Endothelial cell of umbilical vein (primary cell): ENCODE measurements at regions not wholly inside any gene's neighbourhood (a gene's known extent, or its start where the extent isn't known, plus 50 kb on each side); places are given as distances from the start of the nearest gene placed in this dataset.

Source experiments
- BruUV-seq: library from RNA; stranded (reverse); fragments of 400-500 nt; replicated peaks from 2 replicates; lab custom pipeline; 2021; lab: Mats Ljungman, UMichigan
- CTCF ChIA-PET: fragments of 300-600, 350-600 bp; sonication (Branson Sonifier 250); formaldehyde crosslinking; loops from one replicate; lab custom pipeline; 2021; ENCODE audit warnings: antibody characterized with exemption, inconsistent platforms; lab: Charles Lee
- POLR2A ChIA-PET: fragments of 300-600, 350-600 bp; sonication (Branson Sonifier 250); formaldehyde crosslinking; loops from one replicate; lab custom pipeline; 2021; ENCODE audit warnings: antibody characterized with exemption, inconsistent platforms; lab: Charles Lee
- DNase-seq: peaks from one replicate; pipeline ENCODE4 v3.0.0-alpha.2; 2011; ENCODE audit warnings: low read depth, low spot score
- FAIRE-seq: peaks from 2 replicates; lab custom pipeline; 2011; peaks lifted over from hg19 to GRCh38; lab: Jason Lieb, UNC
- H2AFZ ChIP-seq: 2 replicates; pipeline ENCODE4 v1.6.0; 2012; ENCODE audit warnings: low read depth, low read length, control low read depth, inconsistent platforms
- H3K27ac ChIP-seq: 2 replicates; pipeline ENCODE4 v1.5.1; 2011; ENCODE audit warnings: low read depth, mild to moderate bottlenecking, control low read depth, low read length, moderate library complexity; ENCODE audit not compliant: insufficient read depth
- H3K27me3 ChIP-seq, 2 experiments: 2 replicates each; pipeline versions ENCODE4 v1.6.0 to v1.6.1; 2011; ENCODE audit warnings: low read length in 2 of 2, mixed read lengths in 1 of 2; ENCODE audit not compliant: control insufficient read depth in 2 of 2, insufficient read depth in 2 of 2
- H3K36me3 ChIP-seq, 2 experiments: 2 replicates in 1 of 2; 3 replicates in 1 of 2; pipeline ENCODE4 v1.5.1; 2011; ENCODE audit warnings: low read length in 2 of 2, mild to moderate bottlenecking in 1 of 2, moderate library complexity in 1 of 2; ENCODE audit not compliant: control insufficient read depth in 2 of 2, insufficient read depth in 2 of 2; ENCODE audit errors: extremely low read depth in 1 of 2
- H3K4me1 ChIP-seq: 3 replicates; pipeline ENCODE4 v1.5.1; 2011; ENCODE audit warnings: mild to moderate bottlenecking, low read length; ENCODE audit not compliant: control insufficient read depth, insufficient read depth; ENCODE audit errors: extremely low read depth
- H3K4me2 ChIP-seq: 2 replicates; pipeline ENCODE4 v1.6.1; 2011; ENCODE audit warnings: low read length, control low read depth, mixed read lengths; ENCODE audit not compliant: insufficient read depth
- H3K4me3 ChIP-seq, 3 experiments: fragments of 200-600 bp in 1 of 3; sonication (generic), shearing (Covaris generic) in 1 of 3; replicated peaks in 1 of 3; 2 replicates each; pipeline ENCODE4 v1.5.1; 2011 to 2016; ENCODE audit warnings: control low read depth in 3 of 3, low read length in 3 of 3, mild to moderate bottlenecking in 2 of 3, inconsistent platforms in 1 of 3, low read depth in 1 of 3, moderate library complexity in 1 of 3; ENCODE audit not compliant: insufficient read depth in 1 of 3
- H3K79me2 ChIP-seq: 2 replicates; pipeline ENCODE4 v1.6.0; 2012; ENCODE audit warnings: low read length, inconsistent platforms; ENCODE audit not compliant: control insufficient read depth, insufficient read depth
- H3K9ac ChIP-seq: replicated peaks from 2 replicates; pipeline ENCODE3; 2011; ENCODE audit warnings: low read length, control low read depth; ENCODE audit not compliant: insufficient read depth; ENCODE audit errors: extremely low read depth
- H3K9me1 ChIP-seq: replicated peaks from 3 replicates; pipeline ENCODE4 v1.6.0; 2011; ENCODE audit warnings: mild to moderate bottlenecking, low read length; ENCODE audit not compliant: control insufficient read depth, insufficient read depth; ENCODE audit errors: extremely low read depth
- H3K9me3 ChIP-seq: replicated peaks from 2 replicates; pipeline ENCODE4 v1.5.1; 2012; ENCODE audit warnings: low read length, inconsistent platforms; ENCODE audit not compliant: control insufficient read depth, insufficient read depth
- H4K20me1 ChIP-seq: replicated peaks from 2 replicates; pipeline ENCODE3; 2011; ENCODE audit warnings: mild to moderate bottlenecking, low read length; ENCODE audit not compliant: control insufficient read depth, insufficient read depth; ENCODE audit errors: extremely low read depth
- EZH2 ChIP-seq: IDR thresholded peaks from 2 replicates; pipeline ENCODE4 v1.6.1; 2012; ENCODE audit warnings: borderline replicate concordance, low read depth, mild to moderate bottlenecking, moderate library complexity, low read length, inconsistent platforms; ENCODE audit not compliant: severe bottlenecking
- FOS ChIP-seq: IDR thresholded peaks from 2 replicates; pipeline ENCODE4 v1.6.1; 2011; ENCODE audit warnings: mild to moderate bottlenecking, low read length, moderate library complexity, borderline replicate concordance; ENCODE audit not compliant: insufficient read depth
- GATA2 ChIP-seq: IDR thresholded peaks from 2 replicates; pipeline ENCODE4 v1.7.0; 2011; ENCODE audit warnings: low read depth, mild to moderate bottlenecking, moderate library complexity, mixed read lengths, low read length; ENCODE audit not compliant: insufficient read length, insufficient read depth
- JUN ChIP-seq: IDR thresholded peaks from 2 replicates; pipeline ENCODE4 v1.6.1; 2011; ENCODE audit warnings: borderline replicate concordance, low read depth; ENCODE audit not compliant: insufficient read length, insufficient read depth
- MAX ChIP-seq: IDR thresholded peaks from 2 replicates; pipeline ENCODE4 v1.6.1; 2011; ENCODE audit not compliant: insufficient read depth, insufficient read length
- MYC ChIP-seq: IDR thresholded peaks from one replicate; pipeline ENCODE4 v1.6.1; 2011; ENCODE audit warnings: mild to moderate bottlenecking, low read depth, low read length
- POLR2A ChIP-seq: IDR thresholded peaks from 2 replicates; pipeline ENCODE4 v1.6.1; 2012; ENCODE audit warnings: low read depth, mild to moderate bottlenecking, control low read depth, low read length
- POLR2AphosphoS5 ChIP-seq: IDR thresholded peaks from 2 replicates; pipeline ENCODE4 v1.6.1; 2012; ENCODE audit warnings: low read depth, mild to moderate bottlenecking, control low read depth, low read length, moderate library complexity; ENCODE audit not compliant: insufficient read depth
- dilution Hi-C: fragments of 300-500 bp; cut with MboI; formaldehyde crosslinking; loops from one replicate; pipeline ENCODE4 v1.15.0; 2019; ENCODE audit warnings: low sequenced_read_pairs; ENCODE audit not compliant: extremely low pct_ligation_motif_present
- intact Hi-C: fragments of 100-400 bp; cut with micrococcal nuclease; formaldehyde crosslinking; loops from one replicate; pipeline ENCODE4 v1.10.0; 2022
- TF ChIP-seq, protein P1 (sequence below), 2 donors: IDR thresholded peaks; 1 replicate in 1 of 2; 2 replicates in 1 of 2; pipeline ENCODE4 v1.5.1; 2011; ENCODE audit warnings: low read length in 2 of 2, mild to moderate bottlenecking in 2 of 2, moderate library complexity in 2 of 2, control low read depth in 1 of 2, inconsistent platforms in 1 of 2, low read depth in 1 of 2; ENCODE audit not compliant: insufficient read depth in 1 of 2; ENCODE audit errors: extremely low read depth in 1 of 2

- H2AFZ ChIP-seq, result no peak overlapping the region
Measured at GRCh38 chr12:59432057-59432456, 163.8 kb upstream of the SLC16A7 start.

More at GRCh38 chr12:59432057-59432456, 163.8 kb upstream of the SLC16A7 start:
- no peak overlapping the region for H3K4me3 ChIP-seq
- H3K9ac ChIP-seq, result no peak overlapping the region
- no peaks in the 10 kb centered on the region for H3K79me2 ChIP-seq
- ChIA-PET CTCF (no interaction called here), POLR2A (no interaction called here)
- DNase-seq (no peak), FAIRE-seq (no peak)
- intact Hi-C loops (no loop called here), dilution Hi-C loops (no loop called here)
- H3K36me3 ChIP-seq, result no peaks in the 10 kb centered on the region
- H3K4me1 ChIP-seq, result no peaks in the 10 kb centered on the region
- H3K27me3 ChIP-seq, result no peaks in the 10 kb centered on the region
- H3K9me3 ChIP-seq, result no peaks in the 10 kb centered on the region
- no peaks in the 10 kb centered on the region for H4K20me1 ChIP-seq
- no peak overlapping the region for H3K27ac ChIP-seq
- no peak overlapping the region for H3K4me2 ChIP-seq
- BruUV-seq, result no TSS peak
- H3K9me1 ChIP-seq, result no peaks in the 10 kb centered on the region
- TF ChIP-seq JUN (no peak), EZH2 (no peak), MYC (no peak), FOS (no peak), MAX (no peak), GATA2 (no peak), POLR2AphosphoS5 (no peak), POLR2A (no peak)
- TF ChIP-seq, protein P1, sequence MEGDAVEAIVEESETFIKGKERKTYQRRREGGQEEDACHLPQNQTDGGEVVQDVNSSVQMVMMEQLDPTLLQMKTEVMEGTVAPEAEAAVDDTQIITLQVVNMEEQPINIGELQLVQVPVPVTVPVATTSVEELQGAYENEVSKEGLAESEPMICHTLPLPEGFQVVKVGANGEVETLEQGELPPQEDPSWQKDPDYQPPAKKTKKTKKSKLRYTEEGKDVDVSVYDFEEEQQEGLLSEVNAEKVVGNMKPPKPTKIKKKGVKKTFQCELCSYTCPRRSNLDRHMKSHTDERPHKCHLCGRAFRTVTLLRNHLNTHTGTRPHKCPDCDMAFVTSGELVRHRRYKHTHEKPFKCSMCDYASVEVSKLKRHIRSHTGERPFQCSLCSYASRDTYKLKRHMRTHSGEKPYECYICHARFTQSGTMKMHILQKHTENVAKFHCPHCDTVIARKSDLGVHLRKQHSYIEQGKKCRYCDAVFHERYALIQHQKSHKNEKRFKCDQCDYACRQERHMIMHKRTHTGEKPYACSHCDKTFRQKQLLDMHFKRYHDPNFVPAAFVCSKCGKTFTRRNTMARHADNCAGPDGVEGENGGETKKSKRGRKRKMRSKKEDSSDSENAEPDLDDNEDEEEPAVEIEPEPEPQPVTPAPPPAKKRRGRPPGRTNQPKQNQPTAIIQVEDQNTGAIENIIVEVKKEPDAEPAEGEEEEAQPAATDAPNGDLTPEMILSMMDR (IDR thresholded peaks at IDR 0.05; ENCODE audit: extremely low read depth in 1 of 2, insufficient read depth in 1 of 2, low read depth in 1 of 2, low read length in 2 of 2), result no peak
